ENCODE measurements at regions not wholly inside any gene's neighbourhood (a gene's known extent, or its start where the extent isn't known, plus 50 kb on each side); places are given as distances from the start of the nearest gene placed in this dataset.
"Not testable (repeated sequence)": the region's sequence is repeated elsewhere in the genome, so short reads cannot be mapped to it uniquely, and the experiment has no call there.

- not testable (repeated sequence) for TF ChIP-seq CTCF (conservative IDR thresholded peaks at IDR 0.05; ENCODE audit: low read length); EZH2phosphoT487 (IDR thresholded peaks at IDR 0.05; ENCODE audit: borderline replicate concordance, low read depth, low read length)
Observed at GRCh38 chr3:153423820-153424219, 261.8 kb downstream of the RAP2B start.
